H4 (cell line): ENCODE measurements at regions not wholly inside any gene's neighbourhood (a gene's known extent, or its start where the extent isn't known, plus 50 kb on each side); places are given as distances from the start of the nearest gene placed in this dataset.
A peak's percentile ranks its signal among the peaks of the same experiment; 100 is the strongest.

ENCODE experiments used
- DNase-seq: peaks from one replicate; pipeline ENCODE4 v3.0.0-alpha.2; 2015; ENCODE audit warnings: low spot score

- DNase-seq: no peak
These were observed 86.1 kb upstream of the BZW1 start for GRCh38 chr2:200725596-200725995.

DNA sequence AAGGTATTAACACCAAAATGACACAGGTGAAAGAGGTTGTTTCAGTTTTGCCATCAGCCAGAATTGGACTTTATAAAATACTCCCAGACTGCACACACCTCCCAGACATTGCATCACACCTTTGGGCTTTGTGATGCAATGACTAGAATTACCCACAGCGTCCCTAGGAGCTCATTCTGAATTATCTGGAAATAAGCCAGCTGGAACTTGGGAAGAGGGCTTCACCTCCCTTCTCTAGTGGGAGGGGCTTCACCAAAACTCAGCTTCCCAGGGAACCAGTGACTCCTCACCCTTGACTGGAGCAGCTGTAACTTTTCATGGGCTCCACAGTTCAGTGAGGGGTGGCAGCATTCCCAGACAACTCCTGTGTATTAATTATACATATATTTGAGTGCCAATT, 83.1 kb upstream of the BZW1 start:
- peak; percentile 44 for DNase-seq

- no peak for DNase-seq
These were observed 81.4 kb upstream of the BZW1 start for GRCh38 chr2:200730302-200730701.

- DNase-seq: no peak
These were observed 80.8 kb upstream of the BZW1 start for GRCh38 chr2:200730960-200731359.

DNA sequence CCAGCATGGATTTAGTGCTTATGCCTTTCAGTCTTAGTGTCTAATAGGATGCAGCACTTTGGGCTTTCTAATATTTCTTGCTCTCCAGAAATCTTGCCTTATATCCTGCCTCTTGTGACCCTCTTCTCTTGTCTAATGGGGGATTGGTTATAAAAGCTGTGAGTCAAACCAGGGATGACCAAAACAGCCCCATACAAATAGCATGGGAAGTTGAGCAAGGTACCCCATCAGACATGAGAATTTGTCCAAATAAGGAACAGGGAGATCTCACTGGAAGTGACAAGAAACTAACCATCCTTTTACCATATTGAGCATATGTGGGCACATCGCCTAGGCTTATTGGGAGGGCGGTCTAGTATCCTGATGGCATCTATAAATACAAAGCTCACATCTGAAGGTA, 78.8 kb upstream of the BZW1 start:
- no peak for DNase-seq

DNA sequence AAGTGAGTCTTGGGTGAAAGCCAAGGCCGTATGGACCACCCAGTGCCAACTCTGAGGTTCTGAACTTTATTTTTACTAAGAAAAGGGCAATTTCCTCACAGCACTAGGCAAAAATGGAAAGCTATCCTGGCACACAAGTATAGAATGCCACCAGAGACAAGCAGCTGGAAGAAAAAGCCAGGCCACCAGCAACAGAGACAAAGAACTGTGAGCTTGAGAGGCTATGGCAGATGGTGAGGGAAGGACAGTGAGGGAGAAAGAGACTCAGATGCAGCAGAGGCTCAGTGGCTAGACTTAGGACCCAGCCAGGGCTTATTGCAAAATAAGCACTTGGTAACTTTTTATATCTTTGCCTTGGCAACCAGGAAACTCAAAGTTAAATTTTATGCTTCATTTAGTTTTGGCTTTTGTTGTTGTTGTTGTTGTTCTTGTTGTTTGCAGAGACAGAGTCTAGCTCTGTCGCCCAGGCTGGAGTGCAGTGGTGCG, 78.0 kb upstream of the BZW1 start:
- no peak for DNase-seq

- no peak for DNase-seq
These were observed 76.6 kb upstream of the BZW1 start for GRCh38 chr2:200735061-200735460.

GRCh38 chr2:200736646-200737274, 75.0 kb upstream of the BZW1 start:
- no peak for DNase-seq

DNA sequence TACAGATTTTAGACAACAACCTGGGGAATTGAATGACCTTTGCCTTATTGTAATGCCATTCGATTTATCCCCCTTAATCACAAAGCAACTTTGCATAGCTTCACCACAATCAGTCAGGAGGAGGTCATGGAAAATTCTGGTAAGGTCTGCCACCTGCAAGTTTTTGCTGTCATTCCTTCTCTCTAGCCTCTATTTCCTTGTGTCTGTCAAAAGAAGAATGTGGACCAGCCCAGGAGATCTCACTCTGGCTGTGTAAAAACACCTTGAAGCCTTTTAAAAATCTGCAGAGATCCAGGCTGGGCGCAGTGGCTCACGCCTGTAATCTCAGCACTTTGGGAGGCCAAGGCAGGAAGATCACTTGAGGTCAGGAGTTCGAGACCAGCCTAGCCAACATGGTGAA, 74.1 kb upstream of the BZW1 start:
- no peak for DNase-seq

DNA sequence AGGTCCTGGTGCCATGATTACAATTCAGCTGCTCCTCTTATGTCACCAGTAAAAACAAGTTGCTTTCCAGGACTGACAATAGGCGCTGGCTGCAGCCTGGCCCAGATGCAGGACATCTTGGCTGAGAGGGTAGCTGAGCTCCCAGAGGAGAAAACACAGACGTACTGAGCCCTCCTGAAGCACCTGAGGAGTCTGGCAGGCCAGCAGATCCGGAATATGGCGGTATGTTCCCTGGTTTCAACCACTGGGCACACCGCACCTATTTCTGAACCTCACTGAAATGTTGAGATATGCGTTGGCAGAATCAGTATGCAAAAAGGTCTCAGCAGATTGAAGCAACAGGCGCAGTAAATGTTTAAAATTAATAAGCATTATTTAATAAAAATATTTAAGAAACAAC, 73.1 kb upstream of the BZW1 start:
- DNase-seq: no peak

GRCh38 chr2:200740907-200741306, 70.8 kb upstream of the BZW1 start:
- no peak for DNase-seq

- no peak for DNase-seq
These were observed 70.1 kb upstream of the BZW1 start for GRCh38 chr2:200741468-200742202.

- no peak for DNase-seq
These were observed 69.3 kb upstream of the BZW1 start for GRCh38 chr2:200742426-200742825.

- DNase-seq: no peak
These were observed 68.6 kb upstream of the BZW1 start for GRCh38 chr2:200743042-200743676.

DNA sequence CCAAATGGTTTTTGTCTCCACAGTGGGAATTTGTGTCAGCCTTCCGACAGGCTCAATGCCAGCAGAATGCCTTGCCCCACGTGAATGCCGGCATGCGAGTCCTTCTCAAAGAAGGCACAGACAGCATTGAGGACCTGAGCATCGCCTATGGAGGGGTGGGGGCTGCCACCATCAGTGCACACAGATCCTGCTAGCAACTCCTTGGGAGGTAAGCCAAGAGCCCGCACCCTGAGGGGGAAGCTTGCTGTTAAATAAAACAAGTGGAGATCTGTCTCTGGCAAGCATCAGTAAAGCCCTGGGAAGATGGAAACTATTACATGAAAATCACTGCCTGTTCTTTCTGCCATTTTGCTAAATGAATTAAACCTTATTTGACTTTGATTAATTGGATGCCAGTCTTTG, 67.5 kb upstream of the BZW1 start:
- DNase-seq: no peak

DNA sequence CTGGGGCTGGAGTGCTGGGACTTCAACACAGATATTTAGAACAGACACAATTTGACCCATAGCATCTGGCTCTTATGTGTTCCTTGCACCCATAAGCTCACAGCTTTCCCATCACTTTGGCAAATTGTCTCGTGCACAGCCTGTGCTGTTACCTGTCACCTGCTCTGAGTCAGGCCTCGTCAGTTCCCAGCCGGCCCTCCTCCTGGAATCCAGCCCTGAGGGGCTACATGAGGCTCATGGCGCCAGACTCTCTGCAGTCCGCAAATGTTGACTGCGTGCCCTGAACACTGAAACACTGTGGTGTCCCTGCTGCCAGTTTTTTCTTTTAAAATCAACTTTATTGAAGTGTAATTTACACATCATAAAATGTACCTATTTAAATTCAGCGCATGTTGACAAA, 65.4 kb upstream of the BZW1 start:
- DNase-seq: no peak

DNA sequence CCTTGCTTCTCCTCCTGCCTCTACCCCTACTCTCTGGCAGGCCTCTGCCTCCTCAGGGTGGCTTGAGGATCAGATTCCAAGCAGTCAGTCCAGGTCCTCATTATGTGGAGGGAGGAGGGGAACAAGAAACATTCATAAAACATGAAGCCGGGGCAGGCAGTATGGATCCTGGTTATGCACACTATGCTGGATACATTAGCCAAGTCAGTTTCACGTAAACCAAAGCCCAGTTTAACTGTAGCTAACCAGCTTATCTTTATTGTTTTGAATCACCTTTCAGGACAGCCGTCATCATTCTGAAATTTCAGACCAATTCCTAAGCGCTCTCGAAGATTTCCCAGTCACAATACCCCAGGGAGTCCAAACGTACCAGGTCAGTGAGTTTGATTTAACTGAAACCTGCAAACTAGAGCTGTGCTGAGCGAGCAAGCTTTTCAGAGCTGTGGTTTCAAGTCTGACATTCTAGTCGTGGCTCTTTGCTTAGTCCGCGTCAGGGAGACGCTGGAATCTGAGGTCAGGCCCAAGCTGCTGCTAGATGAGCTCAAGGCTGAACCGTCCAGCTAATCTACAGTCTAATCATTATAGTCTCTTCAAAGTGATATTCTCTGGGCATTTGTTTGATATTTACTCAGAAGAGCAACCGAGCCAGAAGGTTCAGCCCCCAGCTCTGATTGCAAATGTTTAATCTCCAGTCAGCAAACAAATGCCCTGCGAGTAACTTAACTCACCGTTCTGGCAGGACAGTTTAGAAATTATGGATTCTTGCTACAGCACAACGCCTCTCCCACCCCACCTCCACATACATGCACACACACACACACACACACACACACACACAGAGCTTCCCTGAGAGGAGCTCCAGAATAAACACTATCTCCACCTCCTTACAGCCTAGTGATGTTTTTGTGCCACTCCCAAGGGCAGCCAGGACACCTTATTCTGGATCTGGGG, 63.8 kb upstream of the BZW1 start:
- DNase-seq: peak; percentile 44

- DNase-seq: no peak
These were observed 62.9 kb upstream of the BZW1 start for GRCh38 chr2:200748779-200749178.

- DNase-seq: no peak
These were observed 61.9 kb upstream of the BZW1 start for GRCh38 chr2:200749631-200750322.

GRCh38 chr2:200750323-200750910, 61.3 kb upstream of the BZW1 start:
- DNase-seq: no peak

DNA sequence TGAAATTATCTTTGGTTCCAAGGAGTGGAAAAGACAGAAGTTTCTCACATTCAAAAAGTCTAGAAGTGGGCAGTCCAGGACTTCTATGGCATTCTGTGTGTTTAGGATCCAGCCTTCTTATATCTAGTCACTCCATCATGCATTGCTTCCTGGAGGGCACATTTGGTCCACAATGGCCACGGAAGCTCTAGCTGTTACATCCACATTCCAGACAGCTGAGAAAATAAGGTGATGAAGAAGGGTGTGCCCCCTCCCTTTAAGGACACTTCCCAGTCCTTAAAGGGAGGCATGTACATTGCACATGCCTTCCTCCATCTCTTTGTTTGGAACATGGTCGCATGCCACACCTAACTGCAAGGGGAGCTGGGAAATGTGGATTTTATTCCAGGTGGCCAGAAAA, 59.9 kb upstream of the BZW1 start:
- no peak for DNase-seq
